Coronary artery (tissue), 2 donors: ENCODE measurements at regions not wholly inside any gene's neighbourhood (a gene's known extent, or its start where the extent isn't known, plus 50 kb on each side); places are given as distances from the start of the nearest gene placed in this dataset.

ENCODE experiments used
- DNase-seq: peaks from one replicate; pipeline ENCODE4 v3.0.0-alpha.2; 2017; ENCODE audit warnings: low spot score
- H3K27ac ChIP-seq, 2 donors: fragments of 200-600 bp; sonication (generic); one replicate each; pipeline ENCODE4 v1.5.1; 2016 to 2019
- H3K4me3 ChIP-seq: fragments of 200-600 bp; sonication (generic); 2 replicates; pipeline ENCODE4 v1.5.1; 2016; ENCODE audit warnings: mild to moderate bottlenecking, moderate library complexity
- TF ChIP-seq, protein P1 (sequence below): fragments of 200-600 bp; sonication (generic); IDR thresholded peaks from one replicate; pipeline ENCODE4 v1.5.1; 2019; ENCODE audit warnings: antibody characterized with exemption

DNA sequence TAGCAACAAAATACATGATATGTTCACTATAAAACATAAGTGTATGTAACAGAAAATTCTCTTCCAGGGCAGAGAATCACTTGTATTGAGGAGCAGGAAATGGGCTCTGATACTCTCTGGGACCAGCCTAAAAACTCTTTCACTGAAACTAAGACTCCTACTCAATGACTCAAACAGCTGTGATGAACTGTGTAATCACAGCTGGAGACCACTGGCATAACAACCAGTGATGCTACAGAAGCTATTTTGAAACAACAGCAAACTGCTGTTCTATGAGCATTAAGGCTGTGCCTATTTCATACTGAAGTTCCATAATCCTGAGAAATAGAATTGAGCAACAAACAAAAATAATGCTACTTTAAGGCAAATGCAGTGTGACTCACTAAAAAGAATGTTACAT, 594.0 kb downstream of the HINT1 start:
- DNase-seq, result no peak
- TF ChIP-seq, protein P1, sequence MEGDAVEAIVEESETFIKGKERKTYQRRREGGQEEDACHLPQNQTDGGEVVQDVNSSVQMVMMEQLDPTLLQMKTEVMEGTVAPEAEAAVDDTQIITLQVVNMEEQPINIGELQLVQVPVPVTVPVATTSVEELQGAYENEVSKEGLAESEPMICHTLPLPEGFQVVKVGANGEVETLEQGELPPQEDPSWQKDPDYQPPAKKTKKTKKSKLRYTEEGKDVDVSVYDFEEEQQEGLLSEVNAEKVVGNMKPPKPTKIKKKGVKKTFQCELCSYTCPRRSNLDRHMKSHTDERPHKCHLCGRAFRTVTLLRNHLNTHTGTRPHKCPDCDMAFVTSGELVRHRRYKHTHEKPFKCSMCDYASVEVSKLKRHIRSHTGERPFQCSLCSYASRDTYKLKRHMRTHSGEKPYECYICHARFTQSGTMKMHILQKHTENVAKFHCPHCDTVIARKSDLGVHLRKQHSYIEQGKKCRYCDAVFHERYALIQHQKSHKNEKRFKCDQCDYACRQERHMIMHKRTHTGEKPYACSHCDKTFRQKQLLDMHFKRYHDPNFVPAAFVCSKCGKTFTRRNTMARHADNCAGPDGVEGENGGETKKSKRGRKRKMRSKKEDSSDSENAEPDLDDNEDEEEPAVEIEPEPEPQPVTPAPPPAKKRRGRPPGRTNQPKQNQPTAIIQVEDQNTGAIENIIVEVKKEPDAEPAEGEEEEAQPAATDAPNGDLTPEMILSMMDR, result no peak
- Histone ChIP-seq H3K4me3 (no peak overlapping the region), H3K27ac (no peak overlapping the region)

- DNase-seq, result no peak
- TF ChIP-seq, protein P1, result no peak
- Histone ChIP-seq H3K27ac (no peak overlapping the region), H3K4me3 (no peak overlapping the region)
These were observed 596.3 kb downstream of the HINT1 start for GRCh38 chr5:130568791-130569190.

DNA sequence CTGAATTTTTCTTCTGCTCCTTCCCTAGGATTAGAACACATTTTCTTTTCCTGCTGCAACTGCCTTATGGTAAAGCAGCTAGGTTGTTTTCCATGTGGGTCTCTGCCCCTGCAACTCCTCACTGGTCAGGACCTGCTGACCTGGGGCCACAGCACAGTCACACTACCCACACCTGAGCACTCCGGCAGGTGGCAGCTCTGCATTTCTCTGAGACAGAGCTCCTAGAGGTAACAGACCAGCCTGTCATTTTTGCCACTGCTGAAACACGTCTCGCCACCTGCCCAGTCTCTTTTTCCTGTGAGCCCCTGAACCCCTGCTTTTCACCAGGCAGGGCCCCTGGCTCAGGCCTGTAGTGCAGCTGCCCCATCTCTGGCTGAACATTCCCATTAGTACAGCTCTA, 609.6 kb downstream of the HINT1 start:
- H3K27ac ChIP-seq, result no peak overlapping the region
- TF ChIP-seq, protein P1, result no peak
- DNase-seq, result no peak
- H3K4me3 ChIP-seq, result no peak overlapping the region

- DNase-seq, result no peak
- no peak overlapping the region for H3K27ac ChIP-seq
- no peak overlapping the region for H3K4me3 ChIP-seq
- TF ChIP-seq, protein P1, result no peak
These were observed 614.5 kb downstream of the HINT1 start for GRCh38 chr5:130550562-130550928.

DNA sequence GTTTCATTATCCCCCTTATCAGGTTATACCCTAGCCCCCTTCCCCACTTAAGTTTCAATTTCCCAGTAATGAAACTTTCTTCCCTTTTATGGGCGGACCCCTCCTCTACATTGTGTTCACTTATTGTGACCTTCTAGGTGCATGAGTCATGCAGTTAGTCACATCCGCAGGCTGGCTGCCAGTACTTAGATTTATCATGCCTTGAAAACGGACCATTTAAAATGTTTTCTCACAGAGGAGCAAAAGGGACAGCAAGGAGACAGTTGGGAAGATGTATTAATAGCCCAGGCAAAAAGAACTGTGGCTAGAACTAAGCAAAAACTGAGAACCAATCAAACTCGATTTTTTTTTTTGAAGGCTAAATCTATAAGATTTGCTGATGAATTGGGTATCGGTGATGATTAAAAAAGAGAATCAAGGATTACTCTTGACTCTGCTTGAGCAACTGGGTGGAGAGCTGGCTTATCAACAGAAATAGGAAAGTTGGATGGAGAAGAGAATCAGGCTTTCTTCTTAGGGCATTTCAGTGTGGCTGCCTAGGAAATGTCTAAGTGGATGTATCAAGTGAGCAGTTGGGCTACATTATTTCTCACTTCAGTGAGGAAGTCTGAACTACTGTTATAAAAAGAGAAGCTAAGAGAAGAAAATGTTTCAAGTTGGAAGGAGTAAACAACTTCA, 615.0 kb downstream of the HINT1 start:
- no peak for DNase-seq

DNA sequence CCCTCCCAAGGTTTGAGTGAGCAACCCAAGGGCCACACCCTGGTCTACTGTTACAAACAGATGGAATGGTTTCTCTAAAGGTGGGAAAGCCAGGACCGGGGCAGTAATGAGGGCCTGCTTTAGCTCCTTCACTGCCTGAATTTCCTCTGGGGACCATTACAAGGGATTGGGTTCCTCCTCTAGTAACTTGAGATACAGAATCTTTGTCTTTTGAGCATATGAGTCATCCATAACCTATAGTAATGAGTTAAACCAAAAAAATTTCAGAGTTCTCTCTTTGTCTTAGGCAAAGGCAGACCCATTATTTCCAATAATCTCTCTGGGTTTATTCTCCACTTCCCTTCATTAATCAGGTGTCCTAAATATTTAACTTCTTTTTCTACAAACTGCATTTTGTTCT, 618.8 kb downstream of the HINT1 start:
- no peak overlapping the region for H3K4me3 ChIP-seq
- H3K27ac ChIP-seq, result no peak overlapping the region
- no peak for DNase-seq
- TF ChIP-seq, protein P1, result no peak

More for the DNA sequence above, 615.0 kb downstream of the HINT1 start:
- H3K27ac ChIP-seq, result no peak overlapping the region
- H3K4me3 ChIP-seq, result no peak overlapping the region
- TF ChIP-seq, protein P1, result no peak

GRCh38 chr5:130545291-130545690, 619.8 kb downstream of the HINT1 start:
- TF ChIP-seq, protein P1, result no peak
- no peak for DNase-seq
- Histone ChIP-seq H3K4me3 (no peak overlapping the region), H3K27ac (no peak overlapping the region)
